ENCODE measurements at regions not wholly inside any gene's neighbourhood (a gene's known extent, or its start where the extent isn't known, plus 50 kb on each side); places are given as distances from the start of the nearest gene placed in this dataset.
"Not testable (repeated sequence)": the region's sequence is repeated elsewhere in the genome, so short reads cannot be mapped to it uniquely, and the experiment has no call there.

GRCh38 chr7:49093218-49093617 is 168.9 kb downstream of the CDC14C start:
- no peak overlapping the region for H3K4me2 ChIP-seq (ENCODE audit: low read depth, low read length, poor library complexity, severe bottlenecking)
- H3K9ac ChIP-seq (ENCODE audit: low read depth, low read length, poor library complexity, severe bottlenecking), result no peak overlapping the region
- H4K20me1 ChIP-seq (ENCODE audit: insufficient read depth, low read length, poor library complexity, severe bottlenecking), result no peaks in the 10 kb centered on the region
- H3K9me3 ChIP-seq (ENCODE audit: insufficient read depth, low read depth, low read length), result no peaks in the 10 kb centered on the region
- H3K4me3 ChIP-seq (ENCODE audit: low read length, poor library complexity, severe bottlenecking), result no peak overlapping the region
- no peaks in the 10 kb centered on the region for H3F3A ChIP-seq (ENCODE audit: low read depth)
- no peak overlapping the region for H2AFZ ChIP-seq (ENCODE audit: low read length)
- no peaks in the 10 kb centered on the region for H3K27me3 ChIP-seq (ENCODE audit: insufficient read depth, low read length, poor library complexity, severe bottlenecking)
- TF ChIP-seq EZH2phosphoT487 (IDR thresholded peaks at IDR 0.05; ENCODE audit: borderline replicate concordance) (no peak), CTCF (conservative IDR thresholded peaks at IDR 0.05; ENCODE audit: low read length) (no peak)
- H3K4me1 ChIP-seq (ENCODE audit: insufficient read depth, low read length, poor library complexity, severe bottlenecking), result no peaks in the 10 kb centered on the region
- no peaks in the 10 kb centered on the region for H3K36me3 ChIP-seq (ENCODE audit: insufficient read depth, low read length)
- no peaks in the 10 kb centered on the region for H3K79me2 ChIP-seq (ENCODE audit: insufficient read depth, low read length)
- H3K9me2 ChIP-seq (replicated peaks; ENCODE audit: low read depth, low read length), result no peaks in the 10 kb centered on the region

GRCh38 chr7:49094866-49095265 is 170.5 kb downstream of the CDC14C start:
- Histone ChIP-seq H3K4me2 (ENCODE audit: low read depth, low read length, poor library complexity, severe bottlenecking) (no peak overlapping the region), H3K27me3 (ENCODE audit: insufficient read depth, low read length, poor library complexity, severe bottlenecking) (no peaks in the 10 kb centered on the region), H3K4me1 (ENCODE audit: insufficient read depth, low read length, poor library complexity, severe bottlenecking) (no peaks in the 10 kb centered on the region), H3F3A (ENCODE audit: low read depth) (no peaks in the 10 kb centered on the region), H4K20me1 (ENCODE audit: insufficient read depth, low read length, poor library complexity, severe bottlenecking) (no peaks in the 10 kb centered on the region), H3K9me3 (ENCODE audit: insufficient read depth, low read depth, low read length) (no peaks in the 10 kb centered on the region), H3K36me3 (ENCODE audit: insufficient read depth, low read length) (no peaks in the 10 kb centered on the region), H2AFZ (ENCODE audit: low read length) (no peak overlapping the region), H3K4me3 (ENCODE audit: low read length, poor library complexity, severe bottlenecking) (no peak overlapping the region), H3K9ac (ENCODE audit: low read depth, low read length, poor library complexity, severe bottlenecking) (no peak overlapping the region), H3K79me2 (ENCODE audit: insufficient read depth, low read length) (no peaks in the 10 kb centered on the region), H3K9me2 (replicated peaks; ENCODE audit: low read depth, low read length) (no peaks in the 10 kb centered on the region)
- TF ChIP-seq EZH2phosphoT487 (IDR thresholded peaks at IDR 0.05; ENCODE audit: borderline replicate concordance) (no peak), CTCF (conservative IDR thresholded peaks at IDR 0.05; ENCODE audit: low read length) (no peak)

- H3K36me3 ChIP-seq (ENCODE audit: insufficient read depth, low read length), result no peaks in the 10 kb centered on the region
- no peaks in the 10 kb centered on the region for H3K27me3 ChIP-seq (ENCODE audit: insufficient read depth, low read length, poor library complexity, severe bottlenecking)
- H3K4me1 ChIP-seq (ENCODE audit: insufficient read depth, low read length, poor library complexity, severe bottlenecking), result no peaks in the 10 kb centered on the region
- no peaks in the 10 kb centered on the region for H3F3A ChIP-seq (ENCODE audit: low read depth)
- no peaks in the 10 kb centered on the region for H3K9me3 ChIP-seq (ENCODE audit: insufficient read depth, low read depth, low read length)
- no peaks in the 10 kb centered on the region for H4K20me1 ChIP-seq (ENCODE audit: insufficient read depth, low read length, poor library complexity, severe bottlenecking)
- no peak overlapping the region for H2AFZ ChIP-seq (ENCODE audit: low read length)
- H3K79me2 ChIP-seq (ENCODE audit: insufficient read depth, low read length), result no peaks in the 10 kb centered on the region
- H3K4me2 ChIP-seq (ENCODE audit: low read depth, low read length, poor library complexity, severe bottlenecking), result no peak overlapping the region
- peak; percentile 48 for TF ChIP-seq CTCF (conservative IDR thresholded peaks at IDR 0.05; ENCODE audit: low read length)
- TF ChIP-seq EZH2phosphoT487 (IDR thresholded peaks at IDR 0.05; ENCODE audit: borderline replicate concordance), result no peak
- H3K9me2 ChIP-seq (replicated peaks; ENCODE audit: low read depth, low read length), result no peaks in the 10 kb centered on the region
- no peak overlapping the region for H3K4me3 ChIP-seq (ENCODE audit: low read length, poor library complexity, severe bottlenecking)
- H3K9ac ChIP-seq (ENCODE audit: low read depth, low read length, poor library complexity, severe bottlenecking), result no peak overlapping the region
These were observed 175.4 kb downstream of the CDC14C start for GRCh38 chr7:49099587-49100326.

- not testable (repeated sequence) for H2AFZ ChIP-seq (ENCODE audit: low read length); H3K9ac ChIP-seq (ENCODE audit: low read depth, low read length, poor library complexity, severe bottlenecking); H3K4me3 ChIP-seq (ENCODE audit: low read length, poor library complexity, severe bottlenecking); H3K9me2 ChIP-seq (replicated peaks; ENCODE audit: low read depth, low read length); H3K79me2 ChIP-seq (ENCODE audit: insufficient read depth, low read length); H3K36me3 ChIP-seq (ENCODE audit: insufficient read depth, low read length); H3K9me3 ChIP-seq (ENCODE audit: insufficient read depth, low read depth, low read length); H3K4me2 ChIP-seq (ENCODE audit: low read depth, low read length, poor library complexity, severe bottlenecking); H3K4me1 ChIP-seq (ENCODE audit: insufficient read depth, low read length, poor library complexity, severe bottlenecking); H3F3A ChIP-seq (ENCODE audit: low read depth); H4K20me1 ChIP-seq (ENCODE audit: insufficient read depth, low read length, poor library complexity, severe bottlenecking); H3K27me3 ChIP-seq (ENCODE audit: insufficient read depth, low read length, poor library complexity, severe bottlenecking)
These were observed 176.8 kb downstream of the CDC14C start for GRCh38 chr7:49100908-49101740.

All from Loucy (cell line).